GM23248 (cell line): ENCODE measurements at regions not wholly inside any gene's neighbourhood (a gene's known extent, or its start where the extent isn't known, plus 50 kb on each side); places are given as distances from the start of the nearest gene placed in this dataset.

Source experiments
- EZH2 ChIP-seq: fragments of 200-600 bp; sonication (generic); IDR thresholded peaks from 2 replicates; pipeline ENCODE4 v1.6.1; 2018; ENCODE audit warnings: antibody characterized with exemption, mild to moderate bottlenecking; ENCODE audit not compliant: insufficient read depth, poor library complexity, severe bottlenecking
- EZH2phosphoT487 ChIP-seq: fragments of 200-600 bp; sonication (generic); IDR thresholded peaks from 2 replicates; pipeline ENCODE4 v1.6.1; 2018; ENCODE audit warnings: antibody characterized with exemption, moderate library complexity, mild to moderate bottlenecking, low read depth; ENCODE audit not compliant: insufficient read depth

GRCh38 chr2:162932416-162932815 is 93.8 kb upstream of the KCNH7 start:
- no peak for TF ChIP-seq EZH2phosphoT487
- TF ChIP-seq EZH2: no peak
